Fibroblast of lung (primary cell): ENCODE measurements at regions not wholly inside any gene's neighbourhood (a gene's known extent, or its start where the extent isn't known, plus 50 kb on each side); places are given as distances from the start of the nearest gene placed in this dataset.

Experiments used
- DNase-seq, 2 donors: peaks; one replicate each; pipeline versions ENCODE4 v3.0.0 to v3.0.0-alpha.2; 2010; ENCODE audit warnings: low read depth in 2 of 2
- H2AFZ ChIP-seq: 2 replicates; pipeline ENCODE4 v1.5.1; 2012; ENCODE audit warnings: low read length, control low read depth, inconsistent platforms
- H3K27ac ChIP-seq: 2 replicates; pipeline ENCODE4 v1.5.1; 2011; ENCODE audit warnings: low read length, control low read depth; ENCODE audit not compliant: insufficient read depth
- H3K27me3 ChIP-seq: 2 replicates; pipeline ENCODE4 v1.5.1; 2011; ENCODE audit warnings: mild to moderate bottlenecking, low read length; ENCODE audit not compliant: control insufficient read depth, insufficient read depth
- H3K36me3 ChIP-seq: 2 replicates; pipeline ENCODE4 v1.5.1; 2011; ENCODE audit warnings: low read length; ENCODE audit not compliant: control insufficient read depth, insufficient read depth
- H3K4me1 ChIP-seq: 2 replicates; pipeline ENCODE4 v1.5.1; 2011; ENCODE audit warnings: low read length; ENCODE audit not compliant: control insufficient read depth, insufficient read depth; ENCODE audit errors: extremely low read depth
- H3K4me2 ChIP-seq: 2 replicates; pipeline ENCODE4 v1.5.1; 2011; ENCODE audit warnings: low read length, control low read depth; ENCODE audit not compliant: insufficient read depth; ENCODE audit errors: extremely low read depth
- H3K4me3 ChIP-seq, 4 experiments: fragments of 200-600 bp in 1 of 4; sonication (generic) in 1 of 4; replicated peaks in 1 of 4; 2 replicates each; pipeline ENCODE4 v1.5.1; 2011 to 2016; ENCODE audit warnings: low read length in 4 of 4, low read depth in 3 of 4, mild to moderate bottlenecking in 3 of 4, control low read depth in 2 of 4, inconsistent platforms in 1 of 4, mixed read lengths in 1 of 4; ENCODE audit not compliant: insufficient read depth in 1 of 4; ENCODE audit errors: control extremely low read depth in 1 of 4
- H3K79me2 ChIP-seq: 2 replicates; pipeline ENCODE4 v1.5.1; 2012; ENCODE audit warnings: mild to moderate bottlenecking, low read length, inconsistent platforms; ENCODE audit not compliant: control insufficient read depth, insufficient read depth
- H3K9ac ChIP-seq: 2 replicates; pipeline ENCODE4 v1.5.1; 2011; ENCODE audit warnings: mild to moderate bottlenecking, low read length, control low read depth; ENCODE audit not compliant: insufficient read depth
- H3K9me3 ChIP-seq: 2 replicates; pipeline ENCODE4 v1.5.1; 2012; ENCODE audit warnings: low read depth, low read length; ENCODE audit not compliant: control insufficient read depth, insufficient read depth
- H4K20me1 ChIP-seq: 2 replicates; pipeline ENCODE4 v1.5.1; 2011; ENCODE audit warnings: low read length; ENCODE audit not compliant: control insufficient read depth, insufficient read depth; ENCODE audit errors: extremely low read depth
- EZH2 ChIP-seq: IDR thresholded peaks from 2 replicates; pipeline ENCODE4 v1.5.1; 2012; ENCODE audit warnings: low read length, control low read depth, mild to moderate bottlenecking; ENCODE audit errors: missing control alignments
- TF ChIP-seq, protein P1 (sequence below), 2 donors: IDR thresholded peaks in 1 of 2; conservative IDR thresholded peaks in 1 of 2; 1 replicate in 1 of 2; 2 replicates in 1 of 2; pipeline ENCODE4 v1.5.1; 2011 to 2012; ENCODE audit warnings: low read length in 2 of 2, control low read depth in 1 of 2, inconsistent platforms in 1 of 2, low read depth in 1 of 2, mild to moderate bottlenecking in 1 of 2

DNA sequence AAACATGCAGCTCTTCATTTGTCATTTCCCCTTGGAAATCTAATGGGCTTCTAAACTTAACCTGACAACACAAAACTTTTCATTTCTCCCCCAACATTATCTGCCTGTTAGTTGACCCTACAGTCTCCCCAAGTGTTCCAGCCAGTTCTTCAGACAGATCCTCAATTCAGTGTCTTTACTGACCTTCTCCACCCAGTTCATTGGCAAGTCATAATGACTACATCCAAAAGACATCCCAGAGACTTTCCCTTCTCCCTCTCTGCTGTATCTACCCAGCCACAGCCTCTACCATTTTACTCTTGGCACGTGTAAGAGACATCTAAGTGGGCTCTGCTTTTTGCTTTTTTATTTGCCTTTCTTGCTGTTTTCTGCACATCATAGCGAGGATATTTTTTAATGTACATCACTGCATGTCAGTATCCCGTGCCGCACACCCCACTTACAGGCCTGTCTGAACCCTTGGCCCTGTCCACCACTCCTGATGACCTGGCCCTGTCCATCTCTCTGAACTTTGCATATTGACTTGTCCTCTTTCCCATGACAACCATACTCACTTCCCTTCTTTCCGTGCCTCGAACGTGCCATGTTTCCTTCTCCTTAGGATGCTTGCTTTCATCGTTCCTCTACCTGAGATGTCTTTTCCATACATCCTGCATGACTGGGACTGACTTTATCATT lies 391.9 kb downstream of the IRS2 start:
- Histone ChIP-seq H2AFZ (no peak overlapping the region), H4K20me1 (no peaks in the 10 kb centered on the region), H3K27ac (no peak overlapping the region), H3K79me2 (no peaks in the 10 kb centered on the region), H3K9me3 (no peaks in the 10 kb centered on the region), H3K4me2 (no peak overlapping the region), H3K4me1 (no peaks in the 10 kb centered on the region), H3K9ac (no peak overlapping the region), H3K36me3 (no peaks in the 10 kb centered on the region), H3K4me3 (no peak overlapping the region), H3K27me3 (no peaks in the 10 kb centered on the region)
- peak; percentile 2 to 44 for DNase-seq
- no peak for TF ChIP-seq EZH2
- TF ChIP-seq, protein P1, sequence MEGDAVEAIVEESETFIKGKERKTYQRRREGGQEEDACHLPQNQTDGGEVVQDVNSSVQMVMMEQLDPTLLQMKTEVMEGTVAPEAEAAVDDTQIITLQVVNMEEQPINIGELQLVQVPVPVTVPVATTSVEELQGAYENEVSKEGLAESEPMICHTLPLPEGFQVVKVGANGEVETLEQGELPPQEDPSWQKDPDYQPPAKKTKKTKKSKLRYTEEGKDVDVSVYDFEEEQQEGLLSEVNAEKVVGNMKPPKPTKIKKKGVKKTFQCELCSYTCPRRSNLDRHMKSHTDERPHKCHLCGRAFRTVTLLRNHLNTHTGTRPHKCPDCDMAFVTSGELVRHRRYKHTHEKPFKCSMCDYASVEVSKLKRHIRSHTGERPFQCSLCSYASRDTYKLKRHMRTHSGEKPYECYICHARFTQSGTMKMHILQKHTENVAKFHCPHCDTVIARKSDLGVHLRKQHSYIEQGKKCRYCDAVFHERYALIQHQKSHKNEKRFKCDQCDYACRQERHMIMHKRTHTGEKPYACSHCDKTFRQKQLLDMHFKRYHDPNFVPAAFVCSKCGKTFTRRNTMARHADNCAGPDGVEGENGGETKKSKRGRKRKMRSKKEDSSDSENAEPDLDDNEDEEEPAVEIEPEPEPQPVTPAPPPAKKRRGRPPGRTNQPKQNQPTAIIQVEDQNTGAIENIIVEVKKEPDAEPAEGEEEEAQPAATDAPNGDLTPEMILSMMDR (conservative IDR thresholded peaks at IDR 0.05 in 1 of 2, IDR thresholded peaks at IDR 0.05 in 1 of 2; ENCODE audit: low read depth in 1 of 2, low read length in 2 of 2), result no peak

DNA sequence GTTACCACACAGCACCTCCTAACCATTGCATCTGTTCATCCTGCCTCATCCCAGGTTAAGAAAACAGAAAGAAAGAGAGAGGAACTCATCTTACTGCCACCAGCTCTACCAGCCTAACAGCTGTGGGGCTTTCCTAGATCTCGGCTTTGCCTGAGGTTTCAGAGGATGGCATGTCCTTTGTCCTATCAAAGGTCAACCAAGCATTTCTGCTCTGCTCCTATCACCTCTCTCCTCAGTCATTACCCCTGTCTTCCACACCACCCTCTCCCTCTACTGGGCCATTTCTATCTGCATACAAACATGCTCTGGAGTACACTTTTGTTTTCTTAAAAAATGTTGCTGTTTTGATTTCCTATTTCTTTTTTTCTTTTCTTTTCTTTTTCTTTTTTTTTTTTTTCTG lies 393.3 kb downstream of the IRS2 start:
- H3K9me3 ChIP-seq, result no peaks in the 10 kb centered on the region
- H3K27ac ChIP-seq, result no peak overlapping the region
- no peaks in the 10 kb centered on the region for H3K27me3 ChIP-seq
- H3K36me3 ChIP-seq, result no peaks in the 10 kb centered on the region
- H3K79me2 ChIP-seq, result no peaks in the 10 kb centered on the region
- no peak overlapping the region for H3K9ac ChIP-seq
- H4K20me1 ChIP-seq, result no peaks in the 10 kb centered on the region
- no peak overlapping the region for H3K4me3 ChIP-seq
- TF ChIP-seq EZH2, result no peak
- no peak for DNase-seq
- H3K4me2 ChIP-seq, result no peak overlapping the region
- no peak overlapping the region for H2AFZ ChIP-seq
- no peaks in the 10 kb centered on the region for H3K4me1 ChIP-seq

DNA sequence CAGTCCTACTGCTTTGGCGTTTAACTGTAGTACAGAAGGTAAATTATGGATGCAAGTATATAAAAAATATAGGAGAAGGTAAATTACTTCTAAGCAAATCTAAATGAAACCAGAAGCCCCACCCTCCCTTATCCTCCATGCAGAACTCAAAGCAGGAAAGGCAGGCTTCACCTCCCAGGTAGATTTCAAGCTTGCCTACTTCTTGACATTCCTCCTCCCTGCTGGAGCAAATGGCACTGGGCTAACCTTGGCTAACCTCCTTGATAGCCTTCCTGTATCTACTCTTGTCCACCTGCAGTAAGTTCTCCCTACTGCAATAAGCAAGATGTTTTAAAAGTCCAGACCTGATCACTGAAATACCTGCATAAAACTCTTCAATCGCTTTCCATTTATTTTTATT lies 396.0 kb downstream of the IRS2 start:
- no peak overlapping the region for H2AFZ ChIP-seq
- no peaks in the 10 kb centered on the region for H3K4me1 ChIP-seq
- no peak overlapping the region for H3K9ac ChIP-seq
- TF ChIP-seq, protein P1 (conservative IDR thresholded peaks at IDR 0.05 in 1 of 2, IDR thresholded peaks at IDR 0.05 in 1 of 2; ENCODE audit: low read depth in 1 of 2, low read length in 2 of 2), result no peak
- no peak for TF ChIP-seq EZH2
- no peaks in the 10 kb centered on the region for H3K79me2 ChIP-seq
- H3K27ac ChIP-seq, result no peak overlapping the region
- H3K36me3 ChIP-seq, result no peaks in the 10 kb centered on the region
- no peak for DNase-seq
- no peak overlapping the region for H3K4me2 ChIP-seq
- no peaks in the 10 kb centered on the region for H4K20me1 ChIP-seq
- no peaks in the 10 kb centered on the region for H3K27me3 ChIP-seq
- no peak overlapping the region for H3K4me3 ChIP-seq
- no peaks in the 10 kb centered on the region for H3K9me3 ChIP-seq
